Panc1 (cell line): ENCODE measurements at regions not wholly inside any gene's neighbourhood (a gene's known extent, or its start where the extent isn't known, plus 50 kb on each side); places are given as distances from the start of the nearest gene placed in this dataset.

Source experiments
- ATAC-seq: fragments of 200-7000 bp; cut with Tn5 transposase; 2 replicates; pipeline ENCODE4 v1.9.1; 2020; ENCODE audit warnings: mild to moderate bottlenecking, moderate library complexity
- BruUV-seq: library from RNA; stranded (reverse); fragments of 400-500 nt; replicated peaks from 2 replicates; lab custom pipeline; 2021; lab: Mats Ljungman, UMichigan
- CTCF ChIA-PET: fragments of 300-600 bp; sonication (Branson Sonifier 250); formaldehyde crosslinking; loops from one replicate; lab custom pipeline; 2022; ENCODE audit warnings: antibody characterized with exemption; lab: Charles Lee
- POLR2A ChIA-PET: fragments of 300-600 bp; sonication (Branson Sonifier 250); formaldehyde crosslinking; loops from one replicate; lab custom pipeline; 2022; ENCODE audit warnings: antibody characterized with exemption; lab: Charles Lee
- DNase-seq: peaks from one replicate; pipeline ENCODE4 v3.0.0-alpha.2; 2010; ENCODE audit warnings: low read depth, low spot score
- H3K27ac ChIP-seq: 2 replicates; pipeline ENCODE4 v1.5.1; 2011; ENCODE audit warnings: mild to moderate bottlenecking, low read length, inconsistent platforms
- H3K27me3 ChIP-seq: fragments of 200-500 bp; sonication (Bioruptor generic); 2 replicates; pipeline ENCODE4 v1.6.0; 2014; ENCODE audit warnings: low read length, inconsistent platforms; ENCODE audit not compliant: control insufficient read depth, insufficient read depth
- H3K36me3 ChIP-seq: fragments of 200-500 bp; sonication (Bioruptor generic); 2 replicates; pipeline ENCODE4 v1.5.1; 2014; ENCODE audit warnings: inconsistent platforms, mild to moderate bottlenecking, low read length, moderate library complexity; ENCODE audit not compliant: control insufficient read depth, insufficient read depth
- H3K4me1 ChIP-seq: 2 replicates; pipeline ENCODE4 v1.5.1; 2011; ENCODE audit warnings: inconsistent platforms, mild to moderate bottlenecking, low read length, moderate library complexity; ENCODE audit not compliant: control insufficient read depth, insufficient read depth
- H3K4me3 ChIP-seq, 2 experiments: 2 replicates each; pipeline ENCODE4 v1.5.1; 2011 to 2012; ENCODE audit warnings: low read depth in 2 of 2, low read length in 2 of 2, mild to moderate bottlenecking in 2 of 2, inconsistent platforms in 1 of 2, moderate library complexity in 1 of 2
- H3K9me3 ChIP-seq: fragments of 200-500 bp; sonication (Bioruptor generic); 2 replicates; pipeline ENCODE4 v1.5.1; 2014; ENCODE audit warnings: low read depth, mild to moderate bottlenecking, inconsistent platforms, low read length, moderate library complexity; ENCODE audit not compliant: control insufficient read depth, insufficient read depth
- CTCF ChIP-seq: fragments of 450-650 bp; IDR thresholded peaks from 2 replicates; pipeline ENCODE4 v1.5.1; 2017; ENCODE audit warnings: mild to moderate bottlenecking
- POLR2AphosphoS5 ChIP-seq: IDR thresholded peaks from 2 replicates; pipeline ENCODE4 v1.6.1; 2012; ENCODE audit warnings: mild to moderate bottlenecking, low read depth, low read length, moderate library complexity
- REST ChIP-seq, 2 experiments: IDR thresholded peaks; 2 replicates each; pipeline ENCODE4 v1.6.1; 2011 to 2012; ENCODE audit warnings: low read depth in 2 of 2, control low read depth in 1 of 2, low read length in 1 of 2, mild to moderate bottlenecking in 1 of 2, moderate library complexity in 1 of 2; ENCODE audit not compliant: insufficient read depth in 1 of 2
- SIN3A ChIP-seq: IDR thresholded peaks from 2 replicates; pipeline ENCODE4 v1.6.1; 2012; ENCODE audit warnings: low read depth, mild to moderate bottlenecking, low read length, moderate library complexity, borderline replicate concordance; ENCODE audit not compliant: insufficient read depth
- TCF7L2 ChIP-seq: IDR thresholded peaks from 2 replicates; pipeline ENCODE4 v1.6.1; 2011; ENCODE audit warnings: mild to moderate bottlenecking, low read depth, low read length, inconsistent platforms
- in situ Hi-C: cut with HindIII; loops from 2 replicates; pipeline ENCODE4 v1.10.0; 2016; ENCODE audit warnings: low sequenced_read_pairs, low pct_unique_long_range_greater_than_20kb
- intact Hi-C: fragments of 100-400 bp; cut with micrococcal nuclease; formaldehyde crosslinking; loops from one replicate; pipeline ENCODE4 v1.10.0; 2022; ENCODE audit not compliant: unreplicated experiment

GRCh38 chr10:26368463-26368862 lies 69.7 kb upstream of the APBB1IP start:
- no peak overlapping the region for H3K27ac ChIP-seq
- ATAC-seq: no peak
- no TSS peak for BruUV-seq
- ChIA-PET CTCF (interaction anchor here (0.7 kb wide), 1 partner anchor 518 kb away, joined by 3 read pairs; no protein-coding TSS in a partner anchor), POLR2A (interaction anchor here (0.8 kb wide), 1 partner anchor 276 kb away, joined by 9 read pairs; no protein-coding TSS in a partner anchor)
- no peak for TF ChIP-seq POLR2AphosphoS5
- no peak for TF ChIP-seq SIN3A
- no peak for TF ChIP-seq REST (IDR thresholded peaks at IDR 0.05; ENCODE audit: insufficient read depth in 1 of 2, low read depth in 2 of 2, low read length in 1 of 2)
- TF ChIP-seq TCF7L2: no peak
- no peak for TF ChIP-seq CTCF
- H3K36me3 ChIP-seq: no peaks in the 10 kb centered on the region
- H3K4me3 ChIP-seq: no peak overlapping the region
- intact Hi-C loops (no loop called here), in situ Hi-C loops (no loop called here)
- H3K27me3 ChIP-seq: no peaks in the 10 kb centered on the region
- H3K4me1 ChIP-seq: no peaks in the 10 kb centered on the region
- no peak for DNase-seq
- no peaks in the 10 kb centered on the region for H3K9me3 ChIP-seq

- ChIA-PET CTCF (no interaction called here), POLR2A (no interaction called here)
- no peak for ATAC-seq
- Histone ChIP-seq H3K27me3 (no peaks in the 10 kb centered on the region), H3K27ac (no peak overlapping the region), H3K36me3 (no peaks in the 10 kb centered on the region), H3K4me1 (no peaks in the 10 kb centered on the region), H3K4me3 (no peak overlapping the region), H3K9me3 (no peaks in the 10 kb centered on the region)
- BruUV-seq: no TSS peak
- DNase-seq: no peak
- in situ Hi-C loops (no loop called here), intact Hi-C loops (no loop called here)
- TF ChIP-seq REST (IDR thresholded peaks at IDR 0.05; ENCODE audit: insufficient read depth in 1 of 2, low read depth in 2 of 2, low read length in 1 of 2) (no peak), TCF7L2 (no peak), SIN3A (no peak), CTCF (no peak), POLR2AphosphoS5 (no peak)
These were observed 65.4 kb upstream of the APBB1IP start for GRCh38 chr10:26372513-26373354.
